WERI-Rb-1 (cell line): ENCODE measurements at regions not wholly inside any gene's neighbourhood (a gene's known extent, or its start where the extent isn't known, plus 50 kb on each side); places are given as distances from the start of the nearest gene placed in this dataset.

Experiments used
- DNase-seq: peaks from one replicate; pipeline ENCODE4 v3.0.0-alpha.2; 2020
- H3K27ac ChIP-seq: fragments of 250-450 bp; sonication (Bioruptor Pico); 2 replicates; pipeline ENCODE4 v1.5.1; 2020; ENCODE audit warnings: mild to moderate bottlenecking, moderate library complexity
- H3K27me3 ChIP-seq: fragments of 250-450 bp; sonication (Bioruptor Pico); 2 replicates; pipeline ENCODE4 v1.5.1; 2021; ENCODE audit warnings: mild to moderate bottlenecking, low read depth, moderate library complexity; ENCODE audit not compliant: insufficient read depth, severe bottlenecking
- H3K36me3 ChIP-seq: fragments of 250-450 bp; sonication (Bioruptor Pico); 2 replicates; pipeline ENCODE4 v1.5.1; 2020; ENCODE audit warnings: mild to moderate bottlenecking, moderate library complexity
- H3K4me3 ChIP-seq: 2 replicates; pipeline ENCODE4 v1.5.1; 2011; ENCODE audit warnings: low read depth, mild to moderate bottlenecking, control low read depth, low read length
- H3K9me3 ChIP-seq: fragments of 250-450 bp; sonication (Bioruptor Pico); 2 replicates; pipeline ENCODE4 v1.5.1; 2021; ENCODE audit warnings: mild to moderate bottlenecking, moderate library complexity; ENCODE audit not compliant: severe bottlenecking
- TF ChIP-seq, protein P1 (sequence below): IDR thresholded peaks from 2 replicates; pipeline ENCODE4 v1.5.1; 2011; ENCODE audit warnings: low read depth, mild to moderate bottlenecking, control low read depth, inconsistent platforms, low read length

- Histone ChIP-seq H3K4me3 (no peak overlapping the region), H3K27ac (no peak overlapping the region), H3K36me3 (no peaks in the 10 kb centered on the region), H3K9me3 (peaks cover 7% of the 10 kb centered on the region), H3K27me3 (peaks cover 97% of the 10 kb centered on the region)
- no peak for DNase-seq
- TF ChIP-seq, protein P1, sequence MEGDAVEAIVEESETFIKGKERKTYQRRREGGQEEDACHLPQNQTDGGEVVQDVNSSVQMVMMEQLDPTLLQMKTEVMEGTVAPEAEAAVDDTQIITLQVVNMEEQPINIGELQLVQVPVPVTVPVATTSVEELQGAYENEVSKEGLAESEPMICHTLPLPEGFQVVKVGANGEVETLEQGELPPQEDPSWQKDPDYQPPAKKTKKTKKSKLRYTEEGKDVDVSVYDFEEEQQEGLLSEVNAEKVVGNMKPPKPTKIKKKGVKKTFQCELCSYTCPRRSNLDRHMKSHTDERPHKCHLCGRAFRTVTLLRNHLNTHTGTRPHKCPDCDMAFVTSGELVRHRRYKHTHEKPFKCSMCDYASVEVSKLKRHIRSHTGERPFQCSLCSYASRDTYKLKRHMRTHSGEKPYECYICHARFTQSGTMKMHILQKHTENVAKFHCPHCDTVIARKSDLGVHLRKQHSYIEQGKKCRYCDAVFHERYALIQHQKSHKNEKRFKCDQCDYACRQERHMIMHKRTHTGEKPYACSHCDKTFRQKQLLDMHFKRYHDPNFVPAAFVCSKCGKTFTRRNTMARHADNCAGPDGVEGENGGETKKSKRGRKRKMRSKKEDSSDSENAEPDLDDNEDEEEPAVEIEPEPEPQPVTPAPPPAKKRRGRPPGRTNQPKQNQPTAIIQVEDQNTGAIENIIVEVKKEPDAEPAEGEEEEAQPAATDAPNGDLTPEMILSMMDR: no peak
These were observed 400.9 kb upstream of the IRX1 start for GRCh38 chr5:3194684-3195083.

DNA sequence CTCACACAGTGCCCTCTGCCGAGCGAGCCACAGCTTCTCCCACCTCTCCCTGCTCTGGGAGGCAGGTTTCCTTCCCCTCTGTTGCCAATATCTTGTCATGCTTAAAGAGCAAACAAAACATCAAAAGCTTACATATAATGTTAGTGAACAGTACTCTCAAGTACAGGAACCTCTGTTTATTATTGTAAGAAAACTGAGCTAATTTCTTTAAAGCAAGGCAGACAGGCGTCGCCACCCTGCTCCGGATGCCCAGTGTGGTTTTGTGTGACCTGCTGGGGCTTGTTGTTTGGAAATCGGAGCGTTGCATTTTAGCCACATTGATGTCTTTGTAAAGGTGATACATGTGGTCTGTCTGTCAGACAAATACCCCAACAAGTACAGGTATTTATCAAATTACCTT, 401.4 kb upstream of the IRX1 start:
- peaks cover 7% of the 10 kb centered on the region for H3K9me3 ChIP-seq
- H3K36me3 ChIP-seq: no peaks in the 10 kb centered on the region
- no peak overlapping the region for H3K27ac ChIP-seq
- TF ChIP-seq, protein P1: no peak
- H3K4me3 ChIP-seq: no peak overlapping the region
- peaks cover 97% of the 10 kb centered on the region for H3K27me3 ChIP-seq
- no peak for DNase-seq

DNA sequence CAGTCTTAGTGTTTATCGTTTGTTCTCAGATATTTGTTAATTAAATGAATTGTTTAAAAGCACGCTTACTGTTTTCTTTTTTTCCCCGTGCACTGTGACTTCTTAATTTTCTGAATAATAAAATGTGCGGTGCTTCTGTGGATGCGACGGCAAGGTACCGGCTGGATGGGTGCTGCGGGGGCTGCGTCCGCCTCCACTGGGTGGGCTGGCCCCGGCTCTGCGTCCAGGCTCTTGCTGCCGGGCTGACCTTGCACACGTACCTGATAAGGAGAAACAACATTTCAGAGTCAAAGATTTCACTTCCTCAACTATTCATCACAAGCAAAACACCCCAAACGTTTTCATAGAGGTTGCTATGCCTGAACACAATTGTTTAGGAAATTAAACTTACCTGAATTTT, 404.0 kb upstream of the IRX1 start:
- no peak overlapping the region for H3K27ac ChIP-seq
- no peaks in the 10 kb centered on the region for H3K36me3 ChIP-seq
- H3K4me3 ChIP-seq: no peak overlapping the region
- DNase-seq: no peak
- H3K9me3 ChIP-seq: peaks cover 3% of the 10 kb centered on the region
- H3K27me3 ChIP-seq: peaks cover 97% of the 10 kb centered on the region
- TF ChIP-seq, protein P1: no peak

DNA sequence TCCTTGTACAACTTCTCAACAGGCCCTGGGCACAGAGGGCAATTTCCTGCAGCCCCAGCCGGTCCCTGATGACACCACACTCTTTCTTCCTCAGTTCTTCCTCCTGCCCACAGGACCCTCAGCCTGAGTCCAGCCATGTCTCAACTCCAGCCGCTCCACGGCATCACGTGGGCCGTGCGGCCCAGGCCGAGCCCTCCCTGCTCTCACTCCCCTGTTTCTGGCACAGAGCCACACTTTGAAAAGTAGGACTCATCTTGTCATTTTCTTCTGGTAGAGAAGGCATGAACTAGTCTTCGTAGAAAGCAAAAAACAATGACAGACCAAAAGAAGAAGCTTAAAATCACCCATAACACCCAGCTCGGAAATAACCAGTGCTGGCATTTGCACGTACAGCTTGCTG, 404.7 kb upstream of the IRX1 start:
- Histone ChIP-seq H3K36me3 (no peaks in the 10 kb centered on the region), H3K27me3 (peaks cover 97% of the 10 kb centered on the region), H3K9me3 (peaks cover 3% of the 10 kb centered on the region), H3K27ac (no peak overlapping the region), H3K4me3 (no peak overlapping the region)
- no peak for DNase-seq
- TF ChIP-seq, protein P1: no peak

GRCh38 chr5:3190433-3190832, 405.2 kb upstream of the IRX1 start:
- TF ChIP-seq, protein P1: no peak
- Histone ChIP-seq H3K27ac (no peak overlapping the region), H3K27me3 (peaks cover 97% of the 10 kb centered on the region), H3K9me3 (peaks cover 3% of the 10 kb centered on the region), H3K4me3 (no peak overlapping the region), H3K36me3 (no peaks in the 10 kb centered on the region)
- DNase-seq: no peak

DNA sequence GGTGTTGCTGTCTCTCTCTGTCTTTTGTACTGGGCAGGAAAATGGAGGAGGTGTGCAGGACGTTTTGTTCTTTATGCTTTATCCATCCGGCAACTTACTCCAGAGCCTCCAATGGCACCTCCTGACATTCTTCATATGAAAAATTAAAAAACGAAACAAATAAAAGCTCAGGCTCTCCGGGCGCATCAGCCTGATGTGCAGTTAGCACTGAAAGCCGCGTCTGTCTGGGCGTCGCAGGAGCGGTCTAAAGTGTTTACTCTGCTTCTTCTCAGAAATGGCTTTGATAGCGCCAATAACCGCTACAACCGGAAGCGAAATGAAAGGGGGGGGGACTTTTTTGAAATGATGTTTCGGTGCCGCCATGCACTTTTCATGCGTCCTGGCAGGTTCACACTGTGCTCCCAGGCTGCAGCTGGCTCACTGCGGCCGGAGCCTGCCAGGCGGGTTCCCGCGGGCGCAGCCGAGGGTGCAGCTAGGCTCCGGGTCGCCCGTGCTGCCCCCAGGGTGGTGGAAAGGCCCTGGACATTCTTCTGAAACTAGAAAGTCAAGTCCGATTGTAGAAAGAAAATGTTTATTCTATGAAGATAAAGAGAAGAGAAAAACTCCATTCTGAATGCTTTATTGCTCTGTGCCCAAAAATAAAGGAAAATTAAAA, 407.7 kb upstream of the IRX1 start:
- H3K36me3 ChIP-seq: no peaks in the 10 kb centered on the region
- DNase-seq: no peak
- no peaks in the 10 kb centered on the region for H3K9me3 ChIP-seq

More for the DNA sequence above, 407.7 kb upstream of the IRX1 start:
- H3K27ac ChIP-seq: no peak overlapping the region
- H3K4me3 ChIP-seq: no peak overlapping the region
- TF ChIP-seq, protein P1: no peak
- peaks cover 97% of the 10 kb centered on the region for H3K27me3 ChIP-seq
